Ishikawa (cell line): ENCODE measurements at regions not wholly inside any gene's neighbourhood (a gene's known extent, or its start where the extent isn't known, plus 50 kb on each side); places are given as distances from the start of the nearest gene placed in this dataset.

Experiments
- CEBPB ChIP-seq: IDR thresholded peaks from 2 replicates; pipeline ENCODE4 v1.6.1; 2012
- CREB1 ChIP-seq: IDR thresholded peaks from 2 replicates; pipeline ENCODE4 v1.6.1; 2012; ENCODE audit warnings: low read depth
- EGR1 ChIP-seq: IDR thresholded peaks from 2 replicates; pipeline ENCODE4 v1.6.1; 2012
- EP300 ChIP-seq: IDR thresholded peaks from 2 replicates; pipeline ENCODE4 v1.6.1; 2012; ENCODE audit warnings: borderline replicate concordance
- FOXM1 ChIP-seq: IDR thresholded peaks from 2 replicates; pipeline ENCODE4 v1.6.1; 2012; ENCODE audit warnings: low read depth, borderline replicate concordance
- MAX ChIP-seq: IDR thresholded peaks from 2 replicates; pipeline ENCODE4 v1.6.1; 2012
- RAD21 ChIP-seq: IDR thresholded peaks from 2 replicates; pipeline ENCODE4 v1.6.1; 2012; ENCODE audit warnings: low read depth
- REST ChIP-seq: IDR thresholded peaks from 2 replicates; pipeline ENCODE4 v1.6.1; 2012; ENCODE audit warnings: low read depth, mild to moderate bottlenecking
- TAF1 ChIP-seq: IDR thresholded peaks from 2 replicates; pipeline ENCODE4 v1.6.1; 2012; ENCODE audit warnings: low read depth, mild to moderate bottlenecking
- USF1 ChIP-seq: IDR thresholded peaks from 2 replicates; pipeline ENCODE4 v1.6.1; 2012
- YY1 ChIP-seq: IDR thresholded peaks from 2 replicates; pipeline ENCODE4 v1.6.1; 2012; ENCODE audit warnings: low read depth
- ZBTB7A ChIP-seq: IDR thresholded peaks from 2 replicates; pipeline ENCODE4 v1.6.1; 2012; ENCODE audit warnings: low read depth

GRCh38 chr18:8910843-8911242, 191.7 kb upstream of the NDUFV2 start:
- TF ChIP-seq TAF1 (no peak), EP300 (no peak), FOXM1 (no peak), EGR1 (no peak), CEBPB (no peak), RAD21 (no peak), ZBTB7A (no peak), REST (no peak), CREB1 (no peak), YY1 (no peak), USF1 (no peak), MAX (no peak)
